ENCODE measurements at regions not wholly inside any gene's neighbourhood (a gene's known extent, or its start where the extent isn't known, plus 50 kb on each side); places are given as distances from the start of the nearest gene placed in this dataset.

- DNase-seq (ENCODE audit: low spot score), result no peak
Observed at GRCh38 chr1:208903251-208903905, 659.2 kb upstream of the PLXNA2 start.

- no peak for DNase-seq (ENCODE audit: low spot score)
Observed at GRCh38 chr1:208907790-208908189, 663.6 kb upstream of the PLXNA2 start.

- DNase-seq (ENCODE audit: low spot score), result no peak
Observed at GRCh38 chr1:208909011-208909984, 665.1 kb upstream of the PLXNA2 start.

- no peak for DNase-seq (ENCODE audit: low spot score)
Observed at GRCh38 chr1:208910161-208910560, 666.0 kb upstream of the PLXNA2 start.

GRCh38 chr1:208917281-208917680, 666.2 kb upstream of the CAMK1G start:
- no peak for DNase-seq (ENCODE audit: low spot score)

- DNase-seq (ENCODE audit: low spot score), result no peak
Observed at GRCh38 chr1:208917723-208918122, 665.8 kb upstream of the CAMK1G start.

GRCh38 chr1:208918160-208918559, 665.4 kb upstream of the CAMK1G start:
- no peak for DNase-seq (ENCODE audit: low spot score)

GRCh38 chr1:208919371-208919770, 664.1 kb upstream of the CAMK1G start:
- no peak for DNase-seq (ENCODE audit: low spot score)

- DNase-seq (ENCODE audit: low spot score), result no peak
Observed at GRCh38 chr1:208921259-208921658, 662.3 kb upstream of the CAMK1G start.

- no peak for DNase-seq (ENCODE audit: low spot score)
Observed at GRCh38 chr1:208923456-208923855, 660.1 kb upstream of the CAMK1G start.

- no peak for DNase-seq (ENCODE audit: low spot score)
Observed at GRCh38 chr1:208923946-208924720, 659.4 kb upstream of the CAMK1G start.

GRCh38 chr1:208924928-208925327, 658.6 kb upstream of the CAMK1G start:
- DNase-seq (ENCODE audit: low spot score), result no peak

- DNase-seq (ENCODE audit: low spot score), result no peak
Observed at GRCh38 chr1:208928349-208929010, 655.0 kb upstream of the CAMK1G start.

- no peak for DNase-seq (ENCODE audit: low spot score)
Observed at GRCh38 chr1:208929575-208929974, 653.9 kb upstream of the CAMK1G start.

GRCh38 chr1:208931936-208932335, 651.6 kb upstream of the CAMK1G start:
- no peak for DNase-seq (ENCODE audit: low spot score)

GRCh38 chr1:208933984-208934525, 649.5 kb upstream of the CAMK1G start:
- no peak for DNase-seq (ENCODE audit: low spot score)

- no peak for DNase-seq (ENCODE audit: low spot score)
Observed at GRCh38 chr1:208934933-208935332, 648.6 kb upstream of the CAMK1G start.

- DNase-seq (ENCODE audit: low spot score), result no peak
Observed at GRCh38 chr1:208935517-208936187, 647.9 kb upstream of the CAMK1G start.

GRCh38 chr1:208939537-208940085, 643.9 kb upstream of the CAMK1G start:
- DNase-seq (ENCODE audit: low spot score), result no peak

- DNase-seq (ENCODE audit: low spot score), result no peak
Observed at GRCh38 chr1:208942394-208943130, 641.0 kb upstream of the CAMK1G start.

Measured in HuH-7 (cell line).